Stimulated activated CD4-positive, alpha-beta T cell treated with anti-CD3 and anti-CD28 coated beads, Interleukin-12 subunit alpha, Interleukin-12 subunit beta, amount 100 ng/mL, for 24 hours (primary cell): ENCODE measurements at regions not wholly inside any gene's neighbourhood (a gene's known extent, or its start where the extent isn't known, plus 50 kb on each side); places are given as distances from the start of the nearest gene placed in this dataset.

ENCODE experiments used
- DNase-seq, 2 experiments: peaks; one replicate each; pipeline ENCODE4 v3.0.0-alpha.2; 2020; ENCODE audit warnings: low read depth in 2 of 2

GRCh38 chr22:46054091-46055073 lies 77.4 kb upstream of the WNT7B start:
- DNase-seq = no peak

GRCh38 chr22:46055181-46055875 lies 78.4 kb upstream of the WNT7B start:
- DNase-seq = no peak

- no peak for DNase-seq
Measured at GRCh38 chr22:46055911-46056545, 79.1 kb upstream of the WNT7B start.

GRCh38 chr22:46056546-46057245 lies 79.7 kb upstream of the WNT7B start:
- DNase-seq = no peak

GRCh38 chr22:46057246-46058090 lies 80.5 kb upstream of the WNT7B start:
- DNase-seq = no peak

GRCh38 chr22:46058091-46058420 lies 81.1 kb upstream of the WNT7B start:
- no peak for DNase-seq

- no peak for DNase-seq
Measured at GRCh38 chr22:46058591-46059519, 81.9 kb upstream of the WNT7B start.

- no peak for DNase-seq
Measured at GRCh38 chr22:46060292-46061123, 83.5 kb upstream of the WNT7B start.

- DNase-seq = no peak
Measured at GRCh38 chr22:46061124-46061500, 84.2 kb upstream of the WNT7B start.

- DNase-seq = no peak
Measured at GRCh38 chr22:46061501-46062231, 84.7 kb upstream of the WNT7B start.

GRCh38 chr22:46062232-46062615 lies 85.3 kb upstream of the WNT7B start:
- DNase-seq = no peak

- DNase-seq = no peak
Measured at GRCh38 chr22:46062971-46063631, 86.1 kb upstream of the WNT7B start.

GRCh38 chr22:46063846-46064227 lies 86.5 kb upstream of the PPARA start:
- no peak for DNase-seq

GRCh38 chr22:46064228-46064965 lies 85.9 kb upstream of the PPARA start:
- no peak for DNase-seq

- DNase-seq = no peak
Measured at GRCh38 chr22:46064966-46065666, 85.2 kb upstream of the PPARA start.

GRCh38 chr22:46065691-46066454 lies 84.5 kb upstream of the PPARA start:
- DNase-seq = no peak
